ENCODE measurements at regions not wholly inside any gene's neighbourhood (a gene's known extent, or its start where the extent isn't known, plus 50 kb on each side); places are given as distances from the start of the nearest gene placed in this dataset.

GRCh38 chr9:75454891-75455290 lies 366.6 kb downstream of the OSTF1 start:
- no peak overlapping the region for H3K27ac ChIP-seq (ENCODE audit: insufficient read length, low read depth, low read length)
- H3K4me1 ChIP-seq (ENCODE audit: insufficient read depth, low read length), result no peaks in the 10 kb centered on the region
- no peak overlapping the region for H3T11ph ChIP-seq (ENCODE audit: low read length)
- H2BK120ac ChIP-seq (ENCODE audit: low read depth, low read length, poor library complexity, severe bottlenecking), result no peak overlapping the region
- no peak overlapping the region for H4K5ac ChIP-seq (ENCODE audit: insufficient read length, low read depth, low read length)
- H3K4me2 ChIP-seq (ENCODE audit: insufficient read depth, insufficient read length, low read length), result no peak overlapping the region
- Mint-ChIP-seq H3K9me3 (no peaks in the 10 kb centered on the region; a peak in 2 of 5 replicates), H3K4me1 (peaks cover 46 to 52% of the 10 kb centered on the region in 2 experiments), H3K27ac (no peak overlapping the region), H3K4me3 (no peak overlapping the region), H3K36me3 (ENCODE audit: insufficient read depth in 1 of 3, low read depth in 3 of 3) (peaks cover 0 to 3% (median 0%) of the 10 kb centered on the region in 3 experiments; a peak in 1 of 7 replicates), H3K27me3 (ENCODE audit: low read depth) (peaks cover 15% of the 10 kb centered on the region)
- H3K14ac ChIP-seq (ENCODE audit: insufficient read depth, low read length), result no peak overlapping the region
- no peaks in the 10 kb centered on the region for H4K20me1 ChIP-seq (ENCODE audit: control insufficient read depth, insufficient read depth, insufficient read length)
- H2BK12ac ChIP-seq (ENCODE audit: insufficient read length, low read depth, low read length), result no peak overlapping the region
- H3K23ac ChIP-seq (ENCODE audit: insufficient read length, low read depth, low read length), result no peak overlapping the region
- no peak overlapping the region for H3K9ac ChIP-seq (ENCODE audit: extremely low read depth, insufficient read length, low read length)
- WGBS (ENCODE audit: extremely low coverage, insufficient read length, low lambda C conversion rate), result no CpG with 5 or more reads among the region's 2 CpGs
- H2BK20ac ChIP-seq (ENCODE audit: low read depth, low read length, poor library complexity, severe bottlenecking), result no peak overlapping the region
- no peaks in the 10 kb centered on the region for H3K23me2 ChIP-seq (ENCODE audit: insufficient read length, low read depth, low read length, poor library complexity, severe bottlenecking)
- TF ChIP-seq, protein P1, sequence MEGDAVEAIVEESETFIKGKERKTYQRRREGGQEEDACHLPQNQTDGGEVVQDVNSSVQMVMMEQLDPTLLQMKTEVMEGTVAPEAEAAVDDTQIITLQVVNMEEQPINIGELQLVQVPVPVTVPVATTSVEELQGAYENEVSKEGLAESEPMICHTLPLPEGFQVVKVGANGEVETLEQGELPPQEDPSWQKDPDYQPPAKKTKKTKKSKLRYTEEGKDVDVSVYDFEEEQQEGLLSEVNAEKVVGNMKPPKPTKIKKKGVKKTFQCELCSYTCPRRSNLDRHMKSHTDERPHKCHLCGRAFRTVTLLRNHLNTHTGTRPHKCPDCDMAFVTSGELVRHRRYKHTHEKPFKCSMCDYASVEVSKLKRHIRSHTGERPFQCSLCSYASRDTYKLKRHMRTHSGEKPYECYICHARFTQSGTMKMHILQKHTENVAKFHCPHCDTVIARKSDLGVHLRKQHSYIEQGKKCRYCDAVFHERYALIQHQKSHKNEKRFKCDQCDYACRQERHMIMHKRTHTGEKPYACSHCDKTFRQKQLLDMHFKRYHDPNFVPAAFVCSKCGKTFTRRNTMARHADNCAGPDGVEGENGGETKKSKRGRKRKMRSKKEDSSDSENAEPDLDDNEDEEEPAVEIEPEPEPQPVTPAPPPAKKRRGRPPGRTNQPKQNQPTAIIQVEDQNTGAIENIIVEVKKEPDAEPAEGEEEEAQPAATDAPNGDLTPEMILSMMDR (conservative IDR thresholded peaks at IDR 0.05), result no peak
- H4K91ac ChIP-seq (ENCODE audit: insufficient read length, low read depth, low read length), result no peak overlapping the region
- H3K27me3 ChIP-seq (ENCODE audit: insufficient read depth, low read length), result no peaks in the 10 kb centered on the region
- no peak overlapping the region for H2BK5ac ChIP-seq (ENCODE audit: insufficient read length, low read length)
- H2AFZ ChIP-seq (ENCODE audit: low read length), result no peak overlapping the region
- H3K56ac ChIP-seq (ENCODE audit: insufficient read length, low read depth, low read length), result no peak overlapping the region
- no peak overlapping the region for H3K4ac ChIP-seq (ENCODE audit: low read depth, low read length)
- no peak overlapping the region for H2BK15ac ChIP-seq (ENCODE audit: low read depth, low read length)
- H3K79me1 ChIP-seq (ENCODE audit: insufficient read depth, low read depth, low read length, poor library complexity, severe bottlenecking), result no peaks in the 10 kb centered on the region
- H3K9me3 ChIP-seq (ENCODE audit: control insufficient read depth, low read depth, low read length), result no peaks in the 10 kb centered on the region
- no peak for DNase-seq
- no peak overlapping the region for H2AK5ac ChIP-seq (ENCODE audit: insufficient read length, low read length)
- no peak overlapping the region for H3K18ac ChIP-seq (ENCODE audit: insufficient read length, low read depth, low read length)
- H3K79me2 ChIP-seq (ENCODE audit: insufficient read depth, low read length), result no peaks in the 10 kb centered on the region
- H4K8ac ChIP-seq (replicated peaks; ENCODE audit: insufficient read length, low read depth, low read length), result no peak overlapping the region

Data from H9 (cell line).